ENCODE measurements at regions not wholly inside any gene's neighbourhood (a gene's known extent, or its start where the extent isn't known, plus 50 kb on each side); places are given as distances from the start of the nearest gene placed in this dataset.

GRCh38 chr1:60126723-60127122 is 53.2 kb upstream of the C1orf87 start:
- no peak overlapping the region for H3K27ac ChIP-seq
- 0 out of 2 replicates have a peak, but pooled peaks have one; percentile 9 for TF ChIP-seq CTCF (IDR thresholded peaks at IDR 0.05)
- TF ChIP-seq ZFX (IDR thresholded peaks at IDR 0.05; ENCODE audit: borderline replicate concordance) = no peak
